PC-3 (cell line): ENCODE measurements at regions not wholly inside any gene's neighbourhood (a gene's known extent, or its start where the extent isn't known, plus 50 kb on each side); places are given as distances from the start of the nearest gene placed in this dataset.
A peak's percentile ranks its signal among the peaks of the same experiment; 100 is the strongest.

Experiments
- ATAC-seq: fragments of 200-7000 bp; cut with Tn5 transposase; 2 replicates; pipeline ENCODE4 v1.9.1; 2020; ENCODE audit warnings: mild to moderate bottlenecking, moderate library complexity
- BruUV-seq: library from RNA; stranded (reverse); fragments of 400-500 nt; replicated peaks from 2 replicates; lab custom pipeline; 2021; lab: Mats Ljungman, UMichigan
- CTCF ChIA-PET: fragments of 300-600 bp; sonication (Branson Sonifier 250); formaldehyde crosslinking; loops from one replicate; lab custom pipeline; 2022; ENCODE audit warnings: antibody characterized with exemption; lab: Charles Lee
- POLR2A ChIA-PET: fragments of 300-600 bp; sonication (Branson Sonifier 250); formaldehyde crosslinking; loops from one replicate; lab custom pipeline; 2022; ENCODE audit warnings: antibody characterized with exemption; ENCODE audit not compliant: unreplicated experiment; lab: Charles Lee
- DNase-seq: peaks from one replicate; pipeline ENCODE4 v3.0.0-alpha.2; 2015
- H2AFZ ChIP-seq: fragments of 300-600 bp; sonication (generic); 2 replicates; pipeline ENCODE4 v1.6.0; 2016; ENCODE audit warnings: antibody characterized with exemption, low read length
- H3F3A ChIP-seq: fragments of 300-600 bp; sonication (generic); one replicate; pipeline ENCODE4 v1.6.0; 2017; ENCODE audit warnings: antibody characterized with exemption, low read length, control low read depth, mild to moderate bottlenecking; ENCODE audit not compliant: unreplicated experiment
- H3K27ac ChIP-seq: fragments of 300-600 bp; sonication (generic); 2 replicates; pipeline ENCODE4 v1.5.1; 2016; ENCODE audit warnings: mild to moderate bottlenecking, low read length
- H3K27me3 ChIP-seq: fragments of 300-600 bp; sonication (generic); 2 replicates; pipeline ENCODE4 v1.6.1; 2016; ENCODE audit warnings: low read length, mixed read lengths
- H3K36me3 ChIP-seq: fragments of 300-600 bp; sonication (generic); 2 replicates; pipeline ENCODE4 v1.6.1; 2016; ENCODE audit warnings: low read depth, mixed run types, low read length, mixed read lengths
- H3K4me1 ChIP-seq: fragments of 300-600 bp; sonication (generic); 2 replicates; pipeline ENCODE4 v1.5.1; 2016; ENCODE audit warnings: low read length; ENCODE audit not compliant: insufficient read depth
- H3K4me2 ChIP-seq: fragments of 300-600 bp; sonication (generic); 2 replicates; pipeline ENCODE4 v1.6.0; 2016; ENCODE audit warnings: low read length
- H3K4me3 ChIP-seq: fragments of 300-600 bp; sonication (generic); 2 replicates; pipeline ENCODE4 v1.5.1; 2016; ENCODE audit warnings: mild to moderate bottlenecking, low read length, mixed read lengths
- H3K79me2 ChIP-seq: fragments of 300-600 bp; sonication (generic); 2 replicates; pipeline ENCODE4 v1.6.1; 2017; ENCODE audit warnings: low read length, mixed read lengths
- H3K9ac ChIP-seq: fragments of 300-600 bp; sonication (generic); 2 replicates; pipeline ENCODE4 v1.6.0; 2016; ENCODE audit warnings: mild to moderate bottlenecking, low read length
- H3K9me2 ChIP-seq: fragments of 300-600 bp; sonication (generic); replicated peaks from 2 replicates; pipeline ENCODE4 v1.6.1; 2016; ENCODE audit warnings: mixed run types, low read length, mixed read lengths
- H3K9me3 ChIP-seq: fragments of 300-600 bp; sonication (generic); 2 replicates; pipeline ENCODE4 v1.6.1; 2016; ENCODE audit warnings: low read length, mixed read lengths
- H4K20me1 ChIP-seq: fragments of 300-600 bp; sonication (generic); 2 replicates; pipeline ENCODE4 v1.6.1; 2016; ENCODE audit warnings: low read length, mixed read lengths
- CTCF ChIP-seq: fragments of 300-600 bp; sonication (generic); conservative IDR thresholded peaks from 2 replicates; pipeline ENCODE4 v1.5.1; 2017; ENCODE audit warnings: antibody characterized with exemption, low read depth, mild to moderate bottlenecking, low read length
- EZH2 ChIP-seq: fragments of 300-600 bp; sonication (generic); IDR thresholded peaks from one replicate; pipeline ENCODE4 v1.6.1; 2017; ENCODE audit warnings: antibody characterized with exemption, mild to moderate bottlenecking, low read length; ENCODE audit not compliant: unreplicated experiment
- EZH2phosphoT487 ChIP-seq: fragments of 300-600 bp; sonication (generic); IDR thresholded peaks from 2 replicates; pipeline ENCODE4 v1.6.1; 2018; ENCODE audit warnings: mild to moderate bottlenecking, antibody characterized with exemption, low read length, borderline replicate concordance
- intact Hi-C: fragments of 100-400 bp; cut with micrococcal nuclease; formaldehyde crosslinking; loops from 2 replicates; pipeline ENCODE4 v1.9.0; 2023

GRCh38 chr9:31573561-31573960 lies 810.9 kb upstream of the ACO1 start:
- CTCF ChIA-PET = no interaction called here
- ATAC-seq = no peak
- H3K4me1 ChIP-seq = no peaks in the 10 kb centered on the region

GRCh38 chr9:31574006-31574765 lies 810.3 kb upstream of the ACO1 start:
- ATAC-seq (no peak), DNase-seq (peak; percentile 1)
- no peaks in the 10 kb centered on the region for H4K20me1 ChIP-seq
- no peaks in the 10 kb centered on the region for H3F3A ChIP-seq
- no peak overlapping the region for H3K4me2 ChIP-seq
- intact Hi-C loops = no loop called here
- ChIA-PET POLR2A (no interaction called here), CTCF (no interaction called here)
- H3K4me1 ChIP-seq = no peaks in the 10 kb centered on the region
- no peaks in the 10 kb centered on the region for H3K79me2 ChIP-seq
- no peaks in the 10 kb centered on the region for H3K27me3 ChIP-seq
- TF ChIP-seq CTCF (no peak), EZH2 (no peak), EZH2phosphoT487 (no peak)
- no peak overlapping the region for H3K27ac ChIP-seq
- no peaks in the 10 kb centered on the region for H3K36me3 ChIP-seq
- no peak overlapping the region for H3K4me3 ChIP-seq
- H3K9me3 ChIP-seq = no peaks in the 10 kb centered on the region
- BruUV-seq = no TSS peak
- no peaks in the 10 kb centered on the region for H3K9me2 ChIP-seq
- no peak overlapping the region for H2AFZ ChIP-seq
- H3K9ac ChIP-seq = no peak overlapping the region

More at GRCh38 chr9:31573561-31573960, 810.9 kb upstream of the ACO1 start:
- no peak overlapping the region for H3K4me3 ChIP-seq
- TF ChIP-seq CTCF (no peak), EZH2 (no peak), EZH2phosphoT487 (no peak)
- no peak for DNase-seq
- no peaks in the 10 kb centered on the region for H3K79me2 ChIP-seq
- H4K20me1 ChIP-seq = no peaks in the 10 kb centered on the region
- H3F3A ChIP-seq = no peaks in the 10 kb centered on the region
- POLR2A ChIA-PET = no interaction called here
- no peak overlapping the region for H3K9ac ChIP-seq
- H3K4me2 ChIP-seq = no peak overlapping the region
- H3K9me3 ChIP-seq = no peaks in the 10 kb centered on the region
- H3K27me3 ChIP-seq = no peaks in the 10 kb centered on the region
- H3K27ac ChIP-seq = no peak overlapping the region
- BruUV-seq = no TSS peak
- intact Hi-C loops = no loop called here
- H3K9me2 ChIP-seq = no peaks in the 10 kb centered on the region
- no peaks in the 10 kb centered on the region for H3K36me3 ChIP-seq
- no peak overlapping the region for H2AFZ ChIP-seq

- DNase-seq (no peak), ATAC-seq (no peak)
- Histone ChIP-seq H3K4me3 (no peak overlapping the region), H3K9me2 (no peaks in the 10 kb centered on the region), H3K79me2 (no peaks in the 10 kb centered on the region), H3K36me3 (no peaks in the 10 kb centered on the region), H2AFZ (no peak overlapping the region), H3F3A (no peaks in the 10 kb centered on the region), H3K9ac (no peak overlapping the region), H3K4me2 (no peak overlapping the region), H4K20me1 (no peaks in the 10 kb centered on the region), H3K27ac (no peak overlapping the region), H3K27me3 (no peaks in the 10 kb centered on the region), H3K9me3 (no peaks in the 10 kb centered on the region), H3K4me1 (no peaks in the 10 kb centered on the region)
- CTCF ChIA-PET = no interaction called here
- intact Hi-C loops = no loop called here
- POLR2A ChIA-PET = no interaction called here
- no TSS peak for BruUV-seq
- no peak for TF ChIP-seq EZH2
- no peak for TF ChIP-seq EZH2phosphoT487
- TF ChIP-seq CTCF = no peak
Measured at GRCh38 chr9:31582071-31582470, 802.4 kb upstream of the ACO1 start.
